ENCODE measurements at regions not wholly inside any gene's neighbourhood (a gene's known extent, or its start where the extent isn't known, plus 50 kb on each side); places are given as distances from the start of the nearest gene placed in this dataset.

DNA sequence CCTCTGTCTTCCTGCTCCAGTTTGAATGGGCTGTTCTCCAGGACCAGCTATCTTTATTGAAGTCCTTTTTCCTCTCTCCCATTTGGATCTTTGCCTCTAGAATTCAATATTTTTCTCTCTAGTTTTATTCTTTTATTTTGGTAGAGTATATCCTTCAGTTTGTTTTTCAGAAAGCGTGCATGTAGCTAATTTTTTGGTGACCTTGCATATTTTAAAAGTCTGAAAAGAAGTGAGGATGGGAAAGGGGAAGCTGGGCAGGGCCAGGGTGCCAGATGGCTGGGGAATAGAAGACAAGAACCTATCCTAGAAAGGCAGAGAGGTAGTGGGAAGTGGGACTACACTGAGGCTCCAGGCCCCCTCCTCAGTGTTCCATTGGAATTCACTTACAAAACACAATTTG is 95.0 kb upstream of the ZBED5 start:
- TF ChIP-seq, protein P1, sequence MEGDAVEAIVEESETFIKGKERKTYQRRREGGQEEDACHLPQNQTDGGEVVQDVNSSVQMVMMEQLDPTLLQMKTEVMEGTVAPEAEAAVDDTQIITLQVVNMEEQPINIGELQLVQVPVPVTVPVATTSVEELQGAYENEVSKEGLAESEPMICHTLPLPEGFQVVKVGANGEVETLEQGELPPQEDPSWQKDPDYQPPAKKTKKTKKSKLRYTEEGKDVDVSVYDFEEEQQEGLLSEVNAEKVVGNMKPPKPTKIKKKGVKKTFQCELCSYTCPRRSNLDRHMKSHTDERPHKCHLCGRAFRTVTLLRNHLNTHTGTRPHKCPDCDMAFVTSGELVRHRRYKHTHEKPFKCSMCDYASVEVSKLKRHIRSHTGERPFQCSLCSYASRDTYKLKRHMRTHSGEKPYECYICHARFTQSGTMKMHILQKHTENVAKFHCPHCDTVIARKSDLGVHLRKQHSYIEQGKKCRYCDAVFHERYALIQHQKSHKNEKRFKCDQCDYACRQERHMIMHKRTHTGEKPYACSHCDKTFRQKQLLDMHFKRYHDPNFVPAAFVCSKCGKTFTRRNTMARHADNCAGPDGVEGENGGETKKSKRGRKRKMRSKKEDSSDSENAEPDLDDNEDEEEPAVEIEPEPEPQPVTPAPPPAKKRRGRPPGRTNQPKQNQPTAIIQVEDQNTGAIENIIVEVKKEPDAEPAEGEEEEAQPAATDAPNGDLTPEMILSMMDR (IDR thresholded peaks at IDR 0.05), result no peak
- no peak for TF ChIP-seq POLR2A (IDR thresholded peaks at IDR 0.05)
